Fibroblast of villous mesenchyme (primary cell): ENCODE measurements at regions not wholly inside any gene's neighbourhood (a gene's known extent, or its start where the extent isn't known, plus 50 kb on each side); places are given as distances from the start of the nearest gene placed in this dataset.
A peak's percentile ranks its signal among the peaks of the same experiment; 100 is the strongest.

ENCODE experiments used
- DNase-seq: peaks from one replicate; pipeline ENCODE4 v3.0.0-alpha.2; 2010; ENCODE audit warnings: low read depth
- H3K4me3 ChIP-seq: 2 replicates; pipeline ENCODE4 v1.5.1; 2011; ENCODE audit warnings: low read depth, mild to moderate bottlenecking, low read length
- TF ChIP-seq, protein P1 (sequence below): IDR thresholded peaks from 2 replicates; pipeline ENCODE4 v1.5.1; 2012; ENCODE audit warnings: low read depth, mild to moderate bottlenecking, low read length; ENCODE audit not compliant: insufficient read depth

DNA sequence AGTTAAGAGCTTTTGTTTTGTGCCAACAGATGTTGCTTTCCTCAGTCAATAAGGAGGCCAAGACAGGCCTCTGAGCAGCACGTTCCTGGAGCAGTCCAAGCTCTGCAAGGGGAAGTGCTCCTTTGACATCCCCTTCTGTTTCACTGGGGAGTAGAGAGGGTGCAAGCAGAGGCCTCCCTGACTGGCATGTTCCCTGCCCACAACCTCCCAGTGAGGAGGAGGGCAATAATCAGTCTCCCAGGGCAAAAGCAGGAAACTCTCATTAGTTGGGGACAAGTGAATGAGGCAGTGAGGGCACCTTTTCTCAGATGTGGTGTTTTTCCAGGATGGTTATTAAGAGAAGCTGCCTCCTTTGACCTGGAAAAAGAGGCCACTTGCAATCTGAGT, 79.5 kb upstream of the ZBED5 start:
- DNase-seq, result no peak
- H3K4me3 ChIP-seq, result no peak overlapping the region
- TF ChIP-seq, protein P1, sequence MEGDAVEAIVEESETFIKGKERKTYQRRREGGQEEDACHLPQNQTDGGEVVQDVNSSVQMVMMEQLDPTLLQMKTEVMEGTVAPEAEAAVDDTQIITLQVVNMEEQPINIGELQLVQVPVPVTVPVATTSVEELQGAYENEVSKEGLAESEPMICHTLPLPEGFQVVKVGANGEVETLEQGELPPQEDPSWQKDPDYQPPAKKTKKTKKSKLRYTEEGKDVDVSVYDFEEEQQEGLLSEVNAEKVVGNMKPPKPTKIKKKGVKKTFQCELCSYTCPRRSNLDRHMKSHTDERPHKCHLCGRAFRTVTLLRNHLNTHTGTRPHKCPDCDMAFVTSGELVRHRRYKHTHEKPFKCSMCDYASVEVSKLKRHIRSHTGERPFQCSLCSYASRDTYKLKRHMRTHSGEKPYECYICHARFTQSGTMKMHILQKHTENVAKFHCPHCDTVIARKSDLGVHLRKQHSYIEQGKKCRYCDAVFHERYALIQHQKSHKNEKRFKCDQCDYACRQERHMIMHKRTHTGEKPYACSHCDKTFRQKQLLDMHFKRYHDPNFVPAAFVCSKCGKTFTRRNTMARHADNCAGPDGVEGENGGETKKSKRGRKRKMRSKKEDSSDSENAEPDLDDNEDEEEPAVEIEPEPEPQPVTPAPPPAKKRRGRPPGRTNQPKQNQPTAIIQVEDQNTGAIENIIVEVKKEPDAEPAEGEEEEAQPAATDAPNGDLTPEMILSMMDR, result no peak

DNA sequence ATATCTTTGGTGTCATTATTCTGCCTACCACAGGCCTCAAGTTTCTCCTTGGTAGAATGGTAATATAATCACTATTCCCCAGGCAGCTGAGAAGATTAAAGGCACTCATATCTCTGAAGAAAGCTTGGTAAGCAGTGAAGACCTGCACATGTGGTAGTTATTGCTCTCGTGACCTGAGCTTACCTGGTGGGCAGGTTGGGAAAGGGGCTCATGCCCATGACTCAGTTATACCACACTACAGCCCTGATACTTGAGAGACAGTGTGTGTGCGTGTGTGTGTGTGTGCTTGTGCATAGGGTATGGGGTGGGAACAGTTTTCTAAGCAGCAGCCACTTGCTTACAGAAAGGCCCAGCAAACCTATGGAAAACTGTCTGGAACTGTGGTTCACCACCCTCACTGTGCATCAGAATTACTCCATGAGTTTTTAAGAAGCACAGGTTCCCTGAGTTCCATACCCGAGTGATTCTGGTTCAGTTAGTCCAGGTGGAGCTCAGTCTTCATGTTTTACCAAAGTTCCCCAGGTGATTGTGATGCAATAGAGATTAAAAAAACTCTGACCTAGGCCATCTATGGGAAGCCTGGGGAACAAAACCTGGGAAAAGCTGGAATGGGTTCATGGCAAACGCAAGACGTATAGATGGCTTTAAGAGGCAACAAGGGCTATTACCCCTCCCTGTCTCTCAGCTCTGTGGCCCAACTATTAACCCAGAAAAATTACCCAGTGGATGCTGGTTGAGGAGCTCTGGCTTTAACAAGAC, 79.0 kb upstream of the ZBED5 start:
- no peak for DNase-seq
- H3K4me3 ChIP-seq, result no peak overlapping the region
- TF ChIP-seq, protein P1, result no peak

DNA sequence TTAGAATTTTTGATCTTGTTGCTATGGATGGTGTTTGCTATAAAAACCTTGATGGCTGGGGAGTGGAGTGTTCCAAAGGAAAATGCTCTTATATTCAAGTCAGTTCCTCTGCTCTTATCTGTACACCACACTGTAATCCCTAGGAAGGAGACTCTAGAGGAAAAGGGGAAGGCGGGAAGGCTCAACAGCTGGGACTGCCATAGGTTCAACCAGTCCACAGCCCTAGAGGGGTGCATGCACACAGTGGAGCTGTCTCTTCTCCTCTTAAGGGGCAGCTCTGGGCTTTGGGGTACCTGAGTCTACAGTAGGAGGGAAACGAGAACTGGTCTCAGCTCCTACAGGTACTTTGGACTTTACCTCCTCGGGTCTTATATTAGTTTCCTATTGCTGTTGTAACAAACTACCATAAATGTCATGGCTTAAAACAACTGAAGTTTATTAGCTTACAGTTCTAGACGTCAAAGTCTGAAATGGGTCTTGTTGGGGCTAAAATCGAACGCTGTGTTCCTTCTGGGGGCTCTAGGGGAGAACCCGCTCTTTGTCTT, 77.2 kb upstream of the ZBED5 start:
- no peak for DNase-seq
- TF ChIP-seq, protein P1, result no peak
- H3K4me3 ChIP-seq, result no peak overlapping the region

DNA sequence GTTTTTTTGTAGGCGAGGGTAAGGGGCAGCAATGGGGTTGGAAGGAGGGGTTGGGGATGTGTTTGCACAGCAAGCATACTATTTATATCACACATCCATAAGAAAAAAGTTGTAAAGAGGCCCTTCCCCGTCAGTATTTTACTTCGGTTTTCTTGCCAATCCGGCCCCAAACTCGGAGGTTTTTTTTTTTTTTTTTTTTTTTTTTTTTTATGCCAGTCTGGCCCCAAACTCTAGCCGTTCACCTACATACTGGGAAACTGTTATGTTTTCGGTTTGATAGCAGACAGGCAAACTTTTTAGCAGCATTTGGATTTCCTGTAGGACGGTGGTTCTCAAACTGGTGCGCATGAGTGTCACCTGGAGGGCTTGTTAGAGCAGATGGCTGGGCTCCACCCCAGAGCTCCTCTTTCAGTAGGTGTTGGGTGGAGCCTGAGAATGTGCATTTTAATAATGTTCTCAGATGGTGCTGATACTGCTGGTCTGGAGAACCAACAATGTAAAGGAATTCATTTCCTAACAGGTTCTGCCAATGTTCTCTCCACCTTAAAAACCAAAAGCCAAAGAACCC, 76.5 kb upstream of the ZBED5 start:
- H3K4me3 ChIP-seq, result peak overlapping the region; percentile 68
- DNase-seq, result no peak
- TF ChIP-seq, protein P1, result no peak

DNA sequence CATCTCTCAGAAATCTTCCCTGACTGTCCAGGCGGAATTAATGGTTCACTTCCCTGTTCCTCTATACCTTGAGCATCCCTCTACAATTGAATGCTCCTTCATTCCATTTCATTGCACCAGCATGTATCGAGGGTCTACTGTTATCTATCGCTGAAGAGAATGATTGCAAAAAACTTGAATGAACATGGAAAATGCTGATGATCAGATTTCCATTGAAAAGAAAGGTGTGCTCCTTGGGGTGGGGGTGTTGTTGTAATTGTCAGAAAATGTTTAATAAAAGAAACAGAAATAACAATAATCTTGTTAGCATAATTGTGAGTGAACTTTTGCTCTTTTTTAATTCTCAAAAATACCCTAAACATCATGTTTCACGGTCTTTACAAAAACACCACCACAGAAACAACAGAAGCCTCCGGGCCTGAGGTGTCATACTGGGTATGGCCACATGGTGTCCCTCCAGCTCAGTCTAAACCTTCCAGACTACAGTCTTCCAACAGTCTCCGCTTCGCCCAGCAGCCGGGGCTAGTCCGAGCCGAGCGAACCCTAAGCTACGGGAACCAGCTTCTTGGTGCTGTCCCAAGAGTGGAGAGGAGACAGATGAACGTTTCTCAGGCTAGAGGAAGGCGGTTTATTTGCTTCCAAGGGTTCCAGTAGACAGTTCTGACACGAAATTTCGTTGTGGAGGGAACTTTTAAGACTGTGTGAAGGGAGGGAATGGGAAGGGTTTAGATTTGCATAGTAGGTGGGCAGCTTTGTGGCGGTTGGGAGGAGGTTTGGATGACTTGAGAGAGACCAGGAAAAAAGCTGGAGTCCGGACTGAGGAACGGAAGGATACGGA, 75.8 kb upstream of the ZBED5 start:
- H3K4me3 ChIP-seq, result peak overlapping the region; percentile 68
- TF ChIP-seq, protein P1, result peak; percentile 99
- DNase-seq, result peak; percentile 93

DNA sequence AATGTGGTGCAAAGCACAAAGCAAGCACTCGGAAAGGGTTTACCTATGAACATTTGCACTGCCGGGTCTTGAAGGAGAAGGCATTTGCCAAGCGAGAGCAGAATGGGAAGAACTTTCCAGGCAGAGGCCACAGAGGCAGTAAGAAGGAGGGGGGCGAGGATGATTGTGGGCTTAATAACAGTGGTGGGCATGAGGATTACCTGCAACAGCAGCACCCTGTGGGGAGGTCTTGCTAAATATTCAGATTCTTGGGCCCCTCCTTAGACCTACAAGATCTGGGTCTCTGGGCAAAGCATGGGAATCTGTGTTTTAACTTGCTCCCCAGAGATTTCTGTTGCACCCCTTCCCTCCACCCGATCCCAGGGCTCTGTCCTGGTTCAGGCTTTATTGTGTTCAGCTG, 75.1 kb upstream of the ZBED5 start:
- TF ChIP-seq, protein P1, result no peak
- no peak for DNase-seq
- H3K4me3 ChIP-seq, result no peak overlapping the region
